ENCODE measurements at regions not wholly inside any gene's neighbourhood (a gene's known extent, or its start where the extent isn't known, plus 50 kb on each side); places are given as distances from the start of the nearest gene placed in this dataset.

- TF ChIP-seq POLR2A (IDR thresholded peaks at IDR 0.05; ENCODE audit: low read depth, low read length) (no peak), MAX (IDR thresholded peaks at IDR 0.05; ENCODE audit: insufficient read depth, insufficient read length) (no peak), JUN (IDR thresholded peaks at IDR 0.05; ENCODE audit: borderline replicate concordance, insufficient read depth, insufficient read length, low read depth) (no peak), CTCF (IDR thresholded peaks at IDR 0.05; ENCODE audit: extremely low read depth in 1 of 2, insufficient read depth in 1 of 2, low read depth in 1 of 2, low read length in 2 of 2) (no peak)
These were observed 593.7 kb downstream of the TMEM121 start for GRCh38 chr14:106120101-106120500.

All from endothelial cell of umbilical vein (primary cell).